Ovary (tissue), 7 donors: ENCODE measurements at regions not wholly inside any gene's neighbourhood (a gene's known extent, or its start where the extent isn't known, plus 50 kb on each side); places are given as distances from the start of the nearest gene placed in this dataset.

Source experiments
- DNase-seq, 5 donors: peaks; one replicate each; pipeline ENCODE4 v3.0.0-alpha.2; 2019 to 2020
- H3K27ac ChIP-seq, 2 donors: fragments of 200-600 bp; one replicate each; pipeline versions ENCODE4 v1.5.1 to v1.8.0; 2019 to 2022
- H3K27me3 ChIP-seq: fragments of 200-600 bp; one replicate; pipeline ENCODE4 v1.8.0; 2022
- H3K36me3 ChIP-seq: fragments of 200-600 bp; sonication (generic); one replicate; pipeline ENCODE4 v1.5.1; 2019
- H3K4me1 ChIP-seq: one replicate; pipeline ENCODE4 v1.8.1; 2013; ENCODE audit warnings: mild to moderate bottlenecking, moderate library complexity; ENCODE audit not compliant: insufficient read depth
- H3K4me3 ChIP-seq: fragments of 200-600 bp; sonication (generic); one replicate; pipeline ENCODE4 v1.5.1; 2017
- H3K9me3 ChIP-seq, 2 donors: fragments of 200-600 bp in 1 of 2; sonication (generic) in 1 of 2; one replicate each; pipeline versions ENCODE4 v1.5.1 to v1.8.1; 2013 to 2019; ENCODE audit warnings: mild to moderate bottlenecking in 1 of 2, moderate library complexity in 1 of 2
- CTCF ChIP-seq, 3 donors: fragments of 450-650 bp in 2 of 3; fragments of 200-600 bp in 1 of 3; IDR thresholded peaks; one replicate each; pipeline versions ENCODE4 v1.5.1 to v1.8.0; 2016 to 2022; ENCODE audit warnings: antibody characterized with exemption in 3 of 3, mild to moderate bottlenecking in 1 of 3
- EP300 ChIP-seq: sonication (generic); formaldehyde crosslinking; IDR thresholded peaks from one replicate; pipeline ENCODE4 v1.6.1; 2017; ENCODE audit warnings: antibody characterized with exemption
- POLR2A ChIP-seq: fragments of 450-650 bp; IDR thresholded peaks from one replicate; pipeline ENCODE4 v1.6.1; 2017; ENCODE audit warnings: antibody characterized with exemption, mild to moderate bottlenecking, moderate library complexity
- WGBS, 3 donors: extraction: QIAGEN DNeasy Blood & Tissue Kit in 1 of 3; methylation state at CpG; one replicate each; pipeline versions ENCODE4 v1.1.5 to v1.1.7; 2013 to 2017; 5-methylcytosine and 5-hydroxymethylcytosine counted together
- intact Hi-C, 4 donors: fragments of 100-400 bp; cut with DNase I; formaldehyde crosslinking; loops; one replicate each; pipeline versions ENCODE4 v1.11.0 to v1.15.1; 2022 to 2023
- donor health status: DM: no; HTN: no; CAD: no; lungs with moderate emphysema.
- donor health status: DM: no; HTN: no; CAD: no.
- donor health status: Bipolar disorder and iron deficiency.
- donor health status: DM: no; HTN: no; CAD: no.
- donor health status: DM: yes; HTN: yes; CAD: no.

- H3K4me1 ChIP-seq: peaks cover 2% of the 10 kb centered on the region
- TF ChIP-seq EP300 (no peak), CTCF (IDR thresholded peaks at IDR 0.05) (no peak), POLR2A (no peak)
- no peaks in the 10 kb centered on the region for H3K27me3 ChIP-seq
- H3K4me3 ChIP-seq: no peak overlapping the region
- no peak overlapping the region for H3K27ac ChIP-seq
- H3K9me3 ChIP-seq: no peaks in the 10 kb centered on the region
- H3K36me3 ChIP-seq: no peaks in the 10 kb centered on the region
- no peak for DNase-seq
- intact Hi-C loops: no loop called here
Observed at GRCh38 chr5:124551939-124552279, 194.5 kb downstream of the ZNF608 start.

- Histone ChIP-seq H3K36me3 (no peaks in the 10 kb centered on the region), H3K27me3 (no peaks in the 10 kb centered on the region), H3K27ac (no peak overlapping the region), H3K4me3 (no peak overlapping the region), H3K9me3 (no peaks in the 10 kb centered on the region), H3K4me1 (peaks cover 2% of the 10 kb centered on the region)
- TF ChIP-seq EP300 (no peak), CTCF (IDR thresholded peaks at IDR 0.05) (no peak), POLR2A (no peak)
- 9 to 21% (median 9%) methylated on average over 3 of the region's 3 CpGs for WGBS, 3 donors
- intact Hi-C loops: no loop called here
- DNase-seq: no peak
Observed at GRCh38 chr5:124550731-124551130, 195.7 kb downstream of the ZNF608 start.

- Histone ChIP-seq H3K27me3 (no peaks in the 10 kb centered on the region), H3K4me3 (no peak overlapping the region), H3K36me3 (no peaks in the 10 kb centered on the region), H3K9me3 (no peaks in the 10 kb centered on the region), H3K27ac (no peak overlapping the region), H3K4me1 (peaks cover 2% of the 10 kb centered on the region)
- intact Hi-C loops: no loop called here
- DNase-seq: no peak
- no peak for TF ChIP-seq POLR2A
- no peak for TF ChIP-seq CTCF (IDR thresholded peaks at IDR 0.05)
- TF ChIP-seq EP300: no peak
- WGBS, 3 donors: 89 to 94% (median 90%) methylated on average over 4 of the region's 4 CpGs
Observed at GRCh38 chr5:124549891-124550436, 196.5 kb downstream of the ZNF608 start.

- 7 to 29% (median 21%) methylated on average over 2 of the region's 2 CpGs for WGBS, 3 donors
- Histone ChIP-seq H3K27ac (no peak overlapping the region), H3K27me3 (no peaks in the 10 kb centered on the region), H3K36me3 (no peaks in the 10 kb centered on the region), H3K9me3 (no peaks in the 10 kb centered on the region), H3K4me1 (peaks cover 2% of the 10 kb centered on the region), H3K4me3 (no peak overlapping the region)
- intact Hi-C loops: no loop called here
- no peak for DNase-seq
- TF ChIP-seq CTCF (IDR thresholded peaks at IDR 0.05) (no peak), EP300 (no peak), POLR2A (no peak)
Observed at GRCh38 chr5:124546643-124547042, 199.8 kb downstream of the ZNF608 start.
